ENCODE measurements at regions not wholly inside any gene's neighbourhood (a gene's known extent, or its start where the extent isn't known, plus 50 kb on each side); places are given as distances from the start of the nearest gene placed in this dataset.
"Not testable (repeated sequence)": the region's sequence is repeated elsewhere in the genome, so short reads cannot be mapped to it uniquely, and the experiment has no call there.

GRCh38 chr16:66049865-66050264 is 316.6 kb upstream of the CDH5 start:
- DNase-seq (ENCODE audit: low spot score): no peak

GRCh38 chr16:66045626-66046025 is 320.9 kb upstream of the CDH5 start:
- no peak for DNase-seq (ENCODE audit: low spot score)

DNA sequence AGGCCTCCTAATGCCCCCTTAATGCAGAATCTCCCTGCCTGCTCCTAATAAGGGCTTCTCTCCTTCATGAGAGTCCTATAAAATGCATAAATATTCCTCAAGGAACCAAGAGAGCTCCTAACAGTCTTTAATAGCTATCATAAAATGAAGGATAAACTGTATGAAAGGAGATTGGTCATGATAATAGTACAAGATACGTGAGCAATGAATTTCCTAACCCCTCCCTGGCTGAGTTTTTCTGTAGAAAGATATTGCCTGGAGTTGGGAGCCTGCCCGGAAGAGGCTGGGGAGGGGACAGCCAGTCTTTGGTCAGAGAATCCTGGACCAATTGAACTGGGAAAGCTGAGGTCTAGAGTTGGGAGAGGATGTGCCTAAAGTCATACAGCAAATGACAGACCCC is 321.9 kb upstream of the CDH5 start:
- no peak for DNase-seq (ENCODE audit: low spot score)

- DNase-seq (ENCODE audit: low spot score): no peak
These were observed 322.4 kb upstream of the CDH5 start for GRCh38 chr16:66044089-66044488.

GRCh38 chr16:66043326-66043725 is 323.2 kb upstream of the CDH5 start:
- no peak for DNase-seq (ENCODE audit: low spot score)

- DNase-seq (ENCODE audit: low spot score): no peak
These were observed 324.1 kb upstream of the CDH5 start for GRCh38 chr16:66042341-66042740.

- no peak for DNase-seq (ENCODE audit: low spot score)
These were observed 324.6 kb upstream of the CDH5 start for GRCh38 chr16:66041907-66042306.

GRCh38 chr16:66039793-66040192 is 326.7 kb upstream of the CDH5 start:
- no peak for DNase-seq (ENCODE audit: low spot score)

- DNase-seq (ENCODE audit: low spot score): no peak
These were observed 329.4 kb upstream of the CDH5 start for GRCh38 chr16:66036793-66037715.

- DNase-seq (ENCODE audit: low spot score): no peak
These were observed 330.3 kb upstream of the CDH5 start for GRCh38 chr16:66036184-66036583.

DNA sequence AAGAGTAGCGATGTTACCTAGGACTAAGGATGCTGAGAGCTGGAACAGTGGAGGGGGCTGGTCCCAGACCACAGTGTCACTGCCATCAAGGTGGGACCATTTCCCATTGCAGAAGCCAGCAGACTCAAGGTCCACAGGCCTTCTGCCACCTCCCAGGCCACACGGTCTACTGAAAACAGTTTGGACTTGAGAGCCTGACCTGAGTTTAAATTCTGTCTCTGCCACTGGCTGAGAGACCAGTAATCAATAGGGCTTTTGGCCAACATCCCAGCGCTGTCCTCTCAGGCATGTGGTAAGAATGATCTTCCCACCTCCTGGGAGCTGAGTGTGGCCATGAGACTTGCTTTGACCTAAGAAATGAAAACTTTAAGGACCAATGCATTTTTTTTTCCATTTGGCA is 331.4 kb upstream of the CDH5 start:
- no peak for DNase-seq (ENCODE audit: low spot score)

- no peak for DNase-seq (ENCODE audit: low spot score)
These were observed 333.6 kb upstream of the CDH5 start for GRCh38 chr16:66032841-66033240.

- DNase-seq (ENCODE audit: low spot score): no peak
These were observed 336.5 kb upstream of the CDH5 start for GRCh38 chr16:66030036-66030435.

GRCh38 chr16:66028510-66029216 is 337.8 kb upstream of the CDH5 start:
- no peak for DNase-seq (ENCODE audit: low spot score)

- no peak for DNase-seq (ENCODE audit: low spot score)
These were observed 339.6 kb upstream of the CDH5 start for GRCh38 chr16:66026787-66027330.

DNA sequence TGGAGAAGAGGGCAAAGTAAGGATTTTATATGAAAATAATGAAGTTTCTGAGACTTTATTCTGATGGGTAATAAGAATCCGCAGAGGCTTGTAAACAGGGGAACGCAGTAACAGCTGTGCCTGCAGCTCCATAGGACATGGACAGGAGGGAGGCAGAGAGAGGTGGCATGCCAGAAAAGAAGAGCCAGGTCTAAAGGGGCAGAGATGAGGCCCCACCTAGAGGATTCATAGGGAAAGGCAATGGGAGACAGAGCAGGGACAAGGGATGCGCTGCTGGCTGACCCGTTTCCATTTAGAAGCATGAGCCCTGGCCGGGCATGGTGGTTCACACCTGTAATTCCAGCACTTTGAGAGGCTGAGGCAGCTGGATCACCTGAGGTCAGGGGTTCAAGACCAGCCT is 340.3 kb upstream of the CDH5 start:
- peak; percentile 15 for DNase-seq (ENCODE audit: low spot score)

DNA sequence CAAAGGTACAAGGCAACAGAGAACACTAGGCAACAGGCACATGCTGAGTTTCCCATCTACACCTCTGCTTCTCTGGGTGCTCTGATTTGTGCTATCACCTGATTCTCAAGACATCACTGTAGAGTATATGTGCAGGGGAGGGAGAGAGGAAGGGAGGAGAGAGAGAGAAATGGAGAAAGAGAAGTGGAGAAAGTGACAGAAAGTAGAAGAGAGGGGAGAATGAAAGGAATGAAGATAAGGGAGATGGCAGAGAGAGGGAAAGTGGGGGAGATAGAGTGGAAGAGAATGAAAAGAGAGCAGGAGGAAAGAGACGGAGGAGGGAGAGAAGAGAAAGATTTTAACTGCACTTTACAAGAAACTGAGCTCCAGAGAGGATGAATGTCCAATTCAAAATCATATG is 340.7 kb upstream of the CDH5 start:
- no peak for DNase-seq (ENCODE audit: low spot score)

DNA sequence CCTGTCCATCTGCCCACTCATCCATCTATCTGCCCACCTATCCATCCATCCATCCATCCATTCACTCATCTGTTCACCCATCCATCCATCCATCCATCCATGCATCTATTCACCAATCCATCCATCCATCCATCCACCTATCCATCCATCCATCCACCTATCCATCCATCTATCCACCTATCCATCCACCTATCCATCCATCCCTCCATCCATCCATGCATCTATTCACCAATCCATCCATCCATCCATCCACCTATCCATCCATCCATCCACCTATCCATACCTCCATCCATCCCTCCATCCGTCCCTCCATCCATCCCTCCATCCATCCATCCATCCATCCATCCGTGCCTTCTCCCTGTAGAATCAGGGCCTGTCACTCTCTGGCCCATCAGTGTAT is 341.9 kb upstream of the CDH5 start:
- not testable (repeated sequence) for DNase-seq (ENCODE audit: low spot score)

- no peak for DNase-seq (ENCODE audit: low spot score)
These were observed 343.0 kb upstream of the CDH5 start for GRCh38 chr16:66023481-66023880.

- DNase-seq (ENCODE audit: low spot score): peak; percentile 27
These were observed 345.8 kb upstream of the CDH5 start for GRCh38 chr16:66020642-66021041.

DNA sequence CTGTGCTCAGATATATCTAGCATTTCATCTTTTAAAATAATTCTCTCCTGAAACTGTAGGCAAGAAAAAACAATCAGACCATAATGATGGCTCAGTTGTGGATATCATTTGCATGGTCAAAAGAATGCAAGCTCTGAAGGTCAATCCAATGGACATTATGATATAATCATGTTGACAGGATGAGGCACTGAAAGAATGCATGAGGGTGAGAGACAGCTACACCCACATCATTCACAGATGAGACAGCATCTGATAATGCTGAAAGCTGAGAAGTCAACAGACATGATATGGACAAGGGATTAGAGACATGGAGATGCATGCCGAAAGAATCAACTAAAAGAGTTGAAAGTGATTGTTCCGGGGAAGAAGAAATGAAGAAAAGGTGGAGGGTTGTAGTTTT is 346.4 kb upstream of the CDH5 start:
- no peak for DNase-seq (ENCODE audit: low spot score)

GRCh38 chr16:66019502-66019901 is 347.0 kb upstream of the CDH5 start:
- DNase-seq (ENCODE audit: low spot score): not testable (repeated sequence)

DNA sequence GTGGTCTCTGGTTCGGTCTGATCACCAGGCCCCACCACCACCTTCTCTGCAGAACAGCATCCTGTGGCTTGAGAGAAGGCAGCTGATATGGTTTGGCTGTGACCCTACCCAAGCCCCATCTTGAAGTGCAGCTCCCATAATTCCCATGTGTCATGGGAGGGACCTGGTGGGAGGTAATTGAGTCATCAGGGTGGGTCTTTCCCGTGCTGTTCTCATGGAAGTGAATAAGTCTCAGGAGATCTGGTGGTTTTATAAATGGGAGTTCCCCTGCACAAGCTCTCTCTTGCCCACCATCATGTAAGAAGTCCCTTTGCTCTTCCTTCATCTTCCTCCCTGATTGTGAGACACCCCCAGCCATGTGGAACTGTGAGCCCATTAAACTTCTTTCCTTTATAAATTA is 352.3 kb upstream of the CDH5 start:
- DNase-seq (ENCODE audit: low spot score): no peak
